Hepatocyte (in vitro differentiated cells): ENCODE measurements at regions not wholly inside any gene's neighbourhood (a gene's known extent, or its start where the extent isn't known, plus 50 kb on each side); places are given as distances from the start of the nearest gene placed in this dataset.

Source experiments
- CTCF ChIP-seq: fragments of 200-600 bp; sonication (generic); IDR thresholded peaks from 2 replicates; pipeline ENCODE4 v1.5.1; 2016; ENCODE audit warnings: antibody characterized with exemption, mild to moderate bottlenecking; ENCODE audit not compliant: poor library complexity
- EZH2 ChIP-seq: fragments of 200-600 bp; sonication (generic); IDR thresholded peaks from 2 replicates; pipeline ENCODE4 v1.6.1; 2016; ENCODE audit warnings: antibody characterized with exemption, mild to moderate bottlenecking, borderline replicate concordance
- EZH2phosphoT487 ChIP-seq: fragments of 200-600 bp; sonication (generic); IDR thresholded peaks from one replicate; pipeline ENCODE4 v1.6.1; 2018; ENCODE audit warnings: antibody characterized with exemption, mild to moderate bottlenecking, low read depth, moderate library complexity; ENCODE audit not compliant: unreplicated experiment, severe bottlenecking

DNA sequence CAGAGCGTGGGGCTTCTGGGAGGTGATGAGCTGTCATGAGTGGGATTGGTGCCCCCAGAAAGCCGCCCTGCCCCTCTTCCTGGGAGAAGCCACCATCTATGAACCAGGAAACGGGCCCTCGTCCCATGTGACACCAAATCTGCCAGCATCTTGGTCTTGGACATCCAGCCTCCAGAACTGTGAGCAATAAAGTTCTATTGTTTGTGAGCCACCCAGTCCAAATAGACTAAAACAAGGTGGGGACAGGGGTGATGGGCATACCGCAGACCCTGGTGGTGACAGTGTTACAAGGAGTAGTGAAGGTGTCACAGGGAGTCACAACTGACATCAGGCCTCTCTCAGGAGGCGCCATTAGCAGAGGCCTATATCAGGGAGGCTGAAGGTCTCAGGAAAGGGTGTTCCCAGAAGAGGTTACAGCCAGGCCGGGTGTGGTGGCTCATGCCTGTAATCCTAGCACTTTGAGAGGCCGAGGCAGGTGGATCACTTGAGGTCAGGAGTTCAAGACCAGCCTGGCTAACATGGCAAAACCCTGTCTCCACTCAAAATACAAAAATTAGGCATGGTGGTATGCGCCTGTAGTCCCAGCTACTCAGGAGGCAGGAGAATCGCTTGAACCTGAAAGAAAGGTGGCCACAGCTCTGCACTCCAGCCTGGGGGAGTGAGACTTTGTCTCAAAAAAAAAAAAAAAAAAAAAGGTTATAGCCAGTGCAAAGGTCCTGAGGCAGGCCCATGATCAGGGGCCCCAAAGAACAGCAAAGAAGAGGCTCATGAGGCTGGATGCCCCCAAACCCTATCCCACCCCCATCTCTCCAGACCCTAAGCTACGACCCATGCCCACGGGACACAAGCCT is 53.0 kb downstream of the NCOR2 start:
- no peak for TF ChIP-seq EZH2
- no peak for TF ChIP-seq CTCF
- TF ChIP-seq EZH2phosphoT487 = no peak
